ENCODE measurements at regions not wholly inside any gene's neighbourhood (a gene's known extent, or its start where the extent isn't known, plus 50 kb on each side); places are given as distances from the start of the nearest gene placed in this dataset.
A peak's percentile ranks its signal among the peaks of the same experiment; 100 is the strongest.

DNA sequence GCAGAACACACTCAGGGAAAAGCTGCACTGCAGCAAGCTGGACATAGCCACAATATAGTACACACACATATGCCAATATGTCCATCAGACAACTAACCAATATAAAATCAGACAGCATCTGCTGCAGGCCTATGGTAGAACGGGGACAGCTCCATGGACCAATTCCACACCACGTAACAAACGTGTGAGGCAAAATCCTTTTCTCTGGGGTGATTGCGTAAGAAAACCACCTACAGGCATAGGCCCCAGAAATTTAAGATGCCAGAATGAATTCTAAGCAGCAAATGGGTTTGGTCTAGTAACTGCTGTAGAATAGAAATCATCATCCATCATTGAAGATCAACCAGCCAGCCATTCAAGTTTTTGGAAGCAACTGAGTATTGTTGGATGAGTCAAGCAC, 368.9 kb upstream of the TMPO start:
- TF ChIP-seq, protein P1, sequence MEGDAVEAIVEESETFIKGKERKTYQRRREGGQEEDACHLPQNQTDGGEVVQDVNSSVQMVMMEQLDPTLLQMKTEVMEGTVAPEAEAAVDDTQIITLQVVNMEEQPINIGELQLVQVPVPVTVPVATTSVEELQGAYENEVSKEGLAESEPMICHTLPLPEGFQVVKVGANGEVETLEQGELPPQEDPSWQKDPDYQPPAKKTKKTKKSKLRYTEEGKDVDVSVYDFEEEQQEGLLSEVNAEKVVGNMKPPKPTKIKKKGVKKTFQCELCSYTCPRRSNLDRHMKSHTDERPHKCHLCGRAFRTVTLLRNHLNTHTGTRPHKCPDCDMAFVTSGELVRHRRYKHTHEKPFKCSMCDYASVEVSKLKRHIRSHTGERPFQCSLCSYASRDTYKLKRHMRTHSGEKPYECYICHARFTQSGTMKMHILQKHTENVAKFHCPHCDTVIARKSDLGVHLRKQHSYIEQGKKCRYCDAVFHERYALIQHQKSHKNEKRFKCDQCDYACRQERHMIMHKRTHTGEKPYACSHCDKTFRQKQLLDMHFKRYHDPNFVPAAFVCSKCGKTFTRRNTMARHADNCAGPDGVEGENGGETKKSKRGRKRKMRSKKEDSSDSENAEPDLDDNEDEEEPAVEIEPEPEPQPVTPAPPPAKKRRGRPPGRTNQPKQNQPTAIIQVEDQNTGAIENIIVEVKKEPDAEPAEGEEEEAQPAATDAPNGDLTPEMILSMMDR (conservative IDR thresholded peaks at IDR 0.05; ENCODE audit: low read depth, low read length), result no peak
- DNase-seq (ENCODE audit: low read depth), result no peak
- H3K4me3 ChIP-seq (ENCODE audit: low read depth, low read length), result no peak overlapping the region

DNA sequence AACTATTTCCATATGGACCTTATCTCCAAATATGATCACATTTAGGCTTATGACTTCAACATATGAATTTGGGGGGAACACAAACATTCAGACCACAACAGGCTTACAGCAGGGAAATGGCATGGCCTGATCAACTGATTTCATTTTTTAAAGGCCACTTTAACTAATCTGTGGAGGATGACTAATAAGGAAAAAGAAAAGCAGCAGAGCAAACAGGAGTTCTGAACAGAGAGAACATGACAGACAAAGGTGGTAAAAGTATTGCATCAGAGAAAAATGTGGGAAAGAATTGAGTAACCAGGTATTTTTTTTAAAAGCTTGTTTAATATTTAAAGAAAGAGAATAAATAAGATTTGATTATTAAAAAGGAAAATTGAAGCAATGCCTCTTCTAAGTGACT, 366.1 kb upstream of the TMPO start:
- DNase-seq (ENCODE audit: low read depth), result no peak
- TF ChIP-seq, protein P1 (conservative IDR thresholded peaks at IDR 0.05; ENCODE audit: low read depth, low read length), result no peak
- H3K4me3 ChIP-seq (ENCODE audit: low read depth, low read length), result no peak overlapping the region

DNA sequence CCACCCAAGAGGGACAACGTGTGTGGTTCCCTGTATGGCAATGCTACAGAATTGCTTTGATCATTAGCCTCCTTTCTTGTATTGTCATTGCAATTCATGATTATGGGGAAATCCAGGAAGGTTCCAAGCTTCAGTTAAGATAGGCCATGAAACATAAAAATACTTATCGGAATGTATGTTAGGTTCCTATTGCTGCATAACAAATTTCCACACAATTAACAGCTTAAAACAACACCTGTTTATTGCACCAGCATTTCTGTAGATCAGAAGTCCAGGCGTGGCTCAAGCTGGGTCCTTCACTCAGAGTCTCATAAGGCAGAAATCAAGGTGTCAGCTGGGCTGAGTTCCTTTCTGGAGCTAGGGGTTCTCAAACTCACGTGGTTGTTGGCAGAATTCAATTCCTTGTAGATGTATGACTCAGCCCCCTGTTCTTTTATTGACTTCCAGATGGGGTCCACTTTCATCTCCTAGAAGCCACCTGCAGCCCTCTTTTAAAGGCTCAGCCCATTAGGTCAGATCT, 365.6 kb upstream of the TMPO start:
- no peak overlapping the region for H3K4me3 ChIP-seq (ENCODE audit: low read depth, low read length)
- DNase-seq (ENCODE audit: low read depth), result no peak
- TF ChIP-seq, protein P1 (conservative IDR thresholded peaks at IDR 0.05; ENCODE audit: low read depth, low read length), result no peak

DNA sequence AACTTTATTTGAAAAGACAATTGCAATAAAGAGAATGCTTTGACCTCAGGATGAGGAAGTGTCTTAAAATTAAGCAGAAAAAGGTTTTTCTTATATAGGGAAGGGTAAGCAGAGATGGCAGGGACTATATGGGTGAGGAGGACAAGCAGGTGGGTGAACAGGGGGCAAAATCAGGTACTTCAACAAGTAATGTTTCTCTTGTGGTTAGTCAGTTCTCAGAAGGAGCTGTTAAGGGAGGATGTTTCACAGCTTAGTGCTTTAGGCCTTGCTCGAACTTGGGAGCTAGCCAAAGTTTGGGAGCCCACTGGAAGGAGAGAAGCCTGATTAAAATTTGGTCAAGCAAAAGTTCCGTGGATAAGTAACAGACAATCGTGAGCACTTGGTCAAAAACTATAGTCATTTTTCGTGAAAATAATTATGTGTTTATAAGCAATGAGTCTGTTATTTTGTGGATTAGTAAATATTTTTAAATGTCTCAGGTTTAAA, 364.2 kb upstream of the TMPO start:
- TF ChIP-seq, protein P1 (conservative IDR thresholded peaks at IDR 0.05; ENCODE audit: low read depth, low read length), result no peak
- H3K4me3 ChIP-seq (ENCODE audit: low read depth, low read length), result no peak overlapping the region
- no peak for DNase-seq (ENCODE audit: low read depth)

DNA sequence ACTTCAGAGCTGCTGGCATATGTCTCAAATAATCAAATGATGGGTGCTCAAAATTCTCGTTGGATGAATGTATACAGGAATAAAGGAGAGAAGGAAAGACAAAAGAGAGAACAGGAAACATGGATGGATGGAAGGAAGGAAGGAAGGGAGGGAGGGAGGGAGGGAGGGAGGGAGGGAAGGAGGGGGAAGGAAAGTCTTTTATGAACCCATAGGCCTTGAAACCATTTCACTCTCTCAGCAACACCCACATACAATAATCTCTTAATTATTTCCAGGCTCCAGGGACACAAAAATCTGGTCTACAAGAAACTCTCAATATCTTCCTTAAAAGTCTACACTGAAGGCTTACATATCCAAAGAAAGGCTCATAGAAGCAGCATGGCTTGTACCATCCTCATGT, 363.4 kb upstream of the TMPO start:
- no peak overlapping the region for H3K4me3 ChIP-seq (ENCODE audit: low read depth, low read length)
- no peak for DNase-seq (ENCODE audit: low read depth)
- TF ChIP-seq, protein P1 (conservative IDR thresholded peaks at IDR 0.05; ENCODE audit: low read depth, low read length), result no peak

DNA sequence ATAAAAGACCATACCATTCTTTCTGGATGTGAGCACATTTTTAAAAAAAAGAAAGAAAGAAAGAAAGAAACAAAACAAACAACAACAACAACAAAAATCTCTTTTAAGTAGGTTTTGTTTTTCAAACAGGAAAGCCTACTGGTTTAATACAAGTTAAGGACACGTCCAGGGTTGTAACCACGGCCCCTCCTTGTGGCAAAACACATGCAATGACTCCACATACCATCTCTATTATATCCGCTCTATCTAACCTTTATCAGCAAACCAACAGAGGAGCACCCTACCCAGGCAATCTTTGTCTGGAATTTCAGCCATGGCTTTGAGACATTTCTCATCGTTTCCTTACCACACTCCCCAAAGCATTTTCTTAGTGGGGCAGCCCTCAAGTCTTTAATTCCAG, 360.5 kb upstream of the TMPO start:
- H3K4me3 ChIP-seq (ENCODE audit: low read depth, low read length), result no peak overlapping the region
- TF ChIP-seq, protein P1 (conservative IDR thresholded peaks at IDR 0.05; ENCODE audit: low read depth, low read length), result peak; percentile 17
- DNase-seq (ENCODE audit: low read depth), result peak; percentile 8

DNA sequence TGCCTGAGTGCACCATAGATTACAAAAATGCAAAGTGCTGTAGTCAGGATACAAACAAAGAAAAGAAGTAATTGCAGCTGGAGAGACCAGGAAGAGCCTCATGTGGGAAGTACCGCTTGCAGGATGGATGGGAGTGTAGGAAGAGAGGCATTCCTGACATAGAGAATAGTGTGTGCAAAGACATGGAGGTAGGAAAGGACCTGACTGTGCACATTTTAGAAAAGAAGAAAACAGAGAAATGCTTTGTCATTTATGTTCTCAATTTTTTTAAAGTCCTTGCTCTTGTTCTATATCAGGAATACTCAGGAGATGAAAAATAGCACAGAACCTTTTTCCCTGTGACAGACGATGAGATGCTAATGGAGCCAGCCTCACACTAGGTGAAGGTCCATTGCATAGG, 358.7 kb upstream of the TMPO start:
- no peak for DNase-seq (ENCODE audit: low read depth)
- H3K4me3 ChIP-seq (ENCODE audit: low read depth, low read length), result no peak overlapping the region
- TF ChIP-seq, protein P1 (conservative IDR thresholded peaks at IDR 0.05; ENCODE audit: low read depth, low read length), result no peak
